ENCODE measurements at regions not wholly inside any gene's neighbourhood (a gene's known extent, or its start where the extent isn't known, plus 50 kb on each side); places are given as distances from the start of the nearest gene placed in this dataset.

DNA sequence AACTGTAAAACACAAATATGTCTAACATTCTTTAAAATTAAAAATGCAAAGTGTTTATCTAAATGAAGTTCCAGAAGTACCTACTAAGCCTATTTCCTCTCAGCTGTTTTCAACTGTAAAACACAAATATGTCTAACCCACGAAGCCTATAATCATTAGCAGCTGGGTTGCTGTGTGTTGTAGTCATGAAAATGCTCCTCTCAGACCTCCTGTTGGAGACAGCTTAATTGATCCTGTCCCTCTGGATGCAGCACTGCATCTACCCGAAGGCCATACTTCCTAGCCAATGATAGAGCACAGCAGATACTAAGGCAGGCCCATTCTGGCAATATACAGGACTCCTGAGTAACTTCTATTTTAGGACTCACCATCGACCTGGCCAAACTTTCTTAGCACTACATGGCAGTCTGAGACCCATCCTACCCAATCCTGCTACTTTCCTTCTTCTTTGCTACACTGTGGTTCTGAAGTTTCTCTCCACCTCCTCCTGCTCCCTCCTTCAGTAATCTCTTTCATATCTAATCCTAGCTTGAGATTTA is 92.5 kb upstream of the RBBP8 start:
- TF ChIP-seq CTCF (IDR thresholded peaks at IDR 0.05) = no peak
- no peak for TF ChIP-seq POLR2A (IDR thresholded peaks at IDR 0.05)
